ENCODE measurements at regions not wholly inside any gene's neighbourhood (a gene's known extent, or its start where the extent isn't known, plus 50 kb on each side); places are given as distances from the start of the nearest gene placed in this dataset.

DNA sequence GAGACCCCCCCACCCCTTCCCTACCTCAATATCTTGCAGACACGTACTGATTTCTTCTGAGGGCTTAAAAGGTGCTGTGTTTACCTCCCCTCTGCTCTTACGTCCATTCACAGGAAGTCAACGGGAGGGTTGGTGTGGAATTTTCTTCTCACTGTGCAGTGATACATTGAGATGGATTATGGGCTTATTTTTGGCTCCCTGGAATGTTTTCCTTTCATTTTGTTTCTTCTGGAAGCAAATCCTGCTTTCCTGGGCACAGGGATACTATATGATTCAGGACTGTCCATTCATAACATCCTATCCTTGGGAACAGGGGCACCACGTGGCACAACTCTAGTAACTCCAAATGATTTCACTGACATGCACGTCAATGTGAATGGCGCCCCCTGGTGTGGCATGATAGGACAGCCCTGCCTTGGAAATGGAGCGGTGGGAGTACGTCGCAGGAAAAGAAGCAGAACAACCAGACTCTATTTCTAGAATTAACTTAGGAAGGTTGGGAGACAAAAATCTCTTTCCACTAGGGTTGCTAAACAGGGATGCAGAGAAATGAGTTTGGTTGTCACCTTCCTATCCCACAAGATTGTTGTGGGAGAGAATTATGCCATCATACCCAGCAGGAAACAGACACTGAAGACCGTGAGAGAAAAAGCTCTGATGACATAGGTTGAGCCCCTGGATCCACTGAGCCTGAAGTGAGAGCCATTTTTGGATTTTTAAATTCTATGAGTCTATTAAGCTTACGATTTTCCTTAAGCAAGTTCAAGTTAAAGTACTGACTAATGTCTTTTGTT is 146.5 kb upstream of the RAG2 start:
- TF ChIP-seq, protein P1, sequence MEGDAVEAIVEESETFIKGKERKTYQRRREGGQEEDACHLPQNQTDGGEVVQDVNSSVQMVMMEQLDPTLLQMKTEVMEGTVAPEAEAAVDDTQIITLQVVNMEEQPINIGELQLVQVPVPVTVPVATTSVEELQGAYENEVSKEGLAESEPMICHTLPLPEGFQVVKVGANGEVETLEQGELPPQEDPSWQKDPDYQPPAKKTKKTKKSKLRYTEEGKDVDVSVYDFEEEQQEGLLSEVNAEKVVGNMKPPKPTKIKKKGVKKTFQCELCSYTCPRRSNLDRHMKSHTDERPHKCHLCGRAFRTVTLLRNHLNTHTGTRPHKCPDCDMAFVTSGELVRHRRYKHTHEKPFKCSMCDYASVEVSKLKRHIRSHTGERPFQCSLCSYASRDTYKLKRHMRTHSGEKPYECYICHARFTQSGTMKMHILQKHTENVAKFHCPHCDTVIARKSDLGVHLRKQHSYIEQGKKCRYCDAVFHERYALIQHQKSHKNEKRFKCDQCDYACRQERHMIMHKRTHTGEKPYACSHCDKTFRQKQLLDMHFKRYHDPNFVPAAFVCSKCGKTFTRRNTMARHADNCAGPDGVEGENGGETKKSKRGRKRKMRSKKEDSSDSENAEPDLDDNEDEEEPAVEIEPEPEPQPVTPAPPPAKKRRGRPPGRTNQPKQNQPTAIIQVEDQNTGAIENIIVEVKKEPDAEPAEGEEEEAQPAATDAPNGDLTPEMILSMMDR (IDR thresholded peaks at IDR 0.05; ENCODE audit: unreplicated experiment): peak; percentile 63
- no TSS peak for BruUV-seq (replicated peaks)
- Mint-ChIP-seq H3K9me3 (ENCODE audit: low read depth, unreplicated experiment) (no peaks in the 10 kb centered on the region), H3K27me3 (ENCODE audit: unreplicated experiment) (peaks cover 11% of the 10 kb centered on the region), H3K36me3 (ENCODE audit: insufficient read depth, unreplicated experiment) (no peaks in the 10 kb centered on the region), H3K27ac (ENCODE audit: unreplicated experiment) (no peak overlapping the region), H3K4me1 (ENCODE audit: low read depth, unreplicated experiment) (peaks cover 11% of the 10 kb centered on the region), H3K4me3 (ENCODE audit: low read depth, unreplicated experiment) (no peak overlapping the region)
- intact Hi-C loops (cut with micrococcal nuclease; ENCODE audit: unreplicated experiment): no loop called here
- CTCF ChIA-PET: interaction anchor here (0.7 kb wide), 1 partner anchor 717 kb away, joined by 3 read pairs; no protein-coding TSS in a partner anchor
- peak; percentile 70 for DNase-seq

DNA sequence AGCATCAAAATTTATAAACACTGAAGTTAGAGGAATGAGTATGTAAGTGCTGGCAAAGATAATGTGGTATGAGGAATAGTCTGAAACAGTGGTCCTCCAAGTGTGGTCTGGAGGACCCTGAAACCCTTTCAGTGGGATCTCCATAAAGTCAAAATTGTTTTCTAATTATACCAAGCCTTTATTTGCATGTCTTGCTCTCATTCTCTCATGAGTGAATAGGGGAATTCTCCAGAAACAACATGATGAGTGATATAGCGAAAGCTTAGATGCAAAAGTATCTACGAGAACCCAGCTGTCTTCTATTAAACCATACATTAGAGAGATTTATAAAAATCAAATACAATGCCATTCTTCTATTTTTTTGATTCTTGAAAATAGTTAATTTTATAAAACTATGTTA is 145.0 kb upstream of the RAG2 start:
- Mint-ChIP-seq H3K9me3 (ENCODE audit: low read depth, unreplicated experiment) (no peaks in the 10 kb centered on the region), H3K27me3 (ENCODE audit: unreplicated experiment) (peaks cover 26% of the 10 kb centered on the region), H3K4me3 (ENCODE audit: low read depth, unreplicated experiment) (no peak overlapping the region), H3K36me3 (ENCODE audit: insufficient read depth, unreplicated experiment) (no peaks in the 10 kb centered on the region), H3K27ac (ENCODE audit: unreplicated experiment) (no peak overlapping the region), H3K4me1 (ENCODE audit: low read depth, unreplicated experiment) (peaks cover 11% of the 10 kb centered on the region)
- no TSS peak for BruUV-seq (replicated peaks)
- CTCF ChIA-PET: interaction anchor here (1.7 kb wide), 1 partner anchor 41 kb away, joined by 4 read pairs; no protein-coding TSS in a partner anchor
- TF ChIP-seq, protein P1 (IDR thresholded peaks at IDR 0.05; ENCODE audit: unreplicated experiment): no peak
- intact Hi-C loops (cut with micrococcal nuclease; ENCODE audit: unreplicated experiment): no loop called here
- no peak for DNase-seq

DNA sequence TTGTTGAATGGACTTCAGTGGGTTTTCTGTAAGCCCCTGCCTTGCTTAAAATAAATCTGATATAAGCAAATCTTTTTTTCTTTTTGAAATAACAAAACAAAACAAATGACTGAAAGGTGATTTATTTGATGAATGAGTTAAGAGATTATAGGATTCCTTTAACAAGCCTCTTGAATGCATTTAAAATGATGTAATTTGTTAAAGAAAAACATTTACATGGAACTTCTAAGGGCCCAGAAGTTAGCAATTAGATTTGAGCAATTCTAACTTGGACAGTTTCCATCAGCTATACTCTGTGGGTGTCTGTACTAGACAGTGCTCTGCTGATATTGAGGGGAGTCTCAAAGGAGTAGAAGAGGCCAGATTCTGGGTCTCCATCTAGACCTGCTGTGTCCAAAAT is 143.5 kb upstream of the RAG2 start:
- TF ChIP-seq, protein P1 (IDR thresholded peaks at IDR 0.05; ENCODE audit: unreplicated experiment): no peak
- no TSS peak for BruUV-seq (replicated peaks)
- DNase-seq: no peak
- H3K27me3 Mint-ChIP-seq (ENCODE audit: unreplicated experiment): peaks cover 42% of the 10 kb centered on the region
- no peaks in the 10 kb centered on the region for H3K9me3 Mint-ChIP-seq (ENCODE audit: low read depth, unreplicated experiment)
- H3K36me3 Mint-ChIP-seq (ENCODE audit: insufficient read depth, unreplicated experiment): no peaks in the 10 kb centered on the region
- intact Hi-C loops (cut with micrococcal nuclease; ENCODE audit: unreplicated experiment): no loop called here
- CTCF ChIA-PET: no interaction called here
- peaks cover under 1% of the 10 kb centered on the region for H3K4me1 Mint-ChIP-seq (ENCODE audit: low read depth, unreplicated experiment)
- H3K4me3 Mint-ChIP-seq (ENCODE audit: low read depth, unreplicated experiment): no peak overlapping the region
- no peak overlapping the region for H3K27ac Mint-ChIP-seq (ENCODE audit: unreplicated experiment)

DNA sequence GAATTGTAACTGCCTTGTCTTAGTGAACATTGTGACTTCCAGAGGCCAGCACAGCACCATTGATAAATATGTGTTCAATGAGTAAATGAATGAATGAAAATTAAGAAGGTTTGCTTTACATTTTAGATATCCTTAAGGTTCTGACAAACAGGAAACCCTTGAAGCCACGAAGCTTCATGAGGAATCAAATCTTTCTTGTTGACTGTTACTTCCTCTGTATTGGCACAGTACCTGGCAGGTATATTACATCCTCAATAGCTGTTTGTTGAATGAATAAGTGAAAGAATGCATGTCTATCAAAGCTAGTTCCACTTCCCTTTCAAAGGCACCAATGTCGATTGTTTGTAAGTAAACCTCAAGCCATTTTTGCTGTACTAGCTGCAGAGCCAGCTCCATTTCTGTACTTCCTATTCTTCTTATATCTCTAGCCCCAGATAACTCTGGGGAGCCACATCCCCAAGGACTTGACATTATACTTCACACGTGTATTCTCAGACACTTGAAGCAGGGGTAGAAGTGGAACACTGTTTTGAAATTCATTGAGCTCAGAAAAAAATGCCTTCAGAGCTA is 140.3 kb upstream of the RAG2 start:
- Mint-ChIP-seq H3K4me1 (ENCODE audit: low read depth, unreplicated experiment) (no peaks in the 10 kb centered on the region), H3K36me3 (ENCODE audit: insufficient read depth, unreplicated experiment) (no peaks in the 10 kb centered on the region), H3K27ac (ENCODE audit: unreplicated experiment) (no peak overlapping the region), H3K27me3 (ENCODE audit: unreplicated experiment) (peaks cover 70% of the 10 kb centered on the region), H3K4me3 (ENCODE audit: low read depth, unreplicated experiment) (no peak overlapping the region), H3K9me3 (ENCODE audit: low read depth, unreplicated experiment) (no peaks in the 10 kb centered on the region)
- TF ChIP-seq, protein P1 (IDR thresholded peaks at IDR 0.05; ENCODE audit: unreplicated experiment): no peak
- no peak for DNase-seq
- intact Hi-C loops (cut with micrococcal nuclease; ENCODE audit: unreplicated experiment): no loop called here
- CTCF ChIA-PET: interaction anchor here (0.6 to 2.1 kb wide), 3 partner anchors 9 to 36 kb away, joined by 4 to 9 read pairs (median 4); no protein-coding TSS in a partner anchor
- BruUV-seq (replicated peaks): no TSS peak

All from Calu3 (cell line).